ENCODE measurements at regions not wholly inside any gene's neighbourhood (a gene's known extent, or its start where the extent isn't known, plus 50 kb on each side); places are given as distances from the start of the nearest gene placed in this dataset.

DNA sequence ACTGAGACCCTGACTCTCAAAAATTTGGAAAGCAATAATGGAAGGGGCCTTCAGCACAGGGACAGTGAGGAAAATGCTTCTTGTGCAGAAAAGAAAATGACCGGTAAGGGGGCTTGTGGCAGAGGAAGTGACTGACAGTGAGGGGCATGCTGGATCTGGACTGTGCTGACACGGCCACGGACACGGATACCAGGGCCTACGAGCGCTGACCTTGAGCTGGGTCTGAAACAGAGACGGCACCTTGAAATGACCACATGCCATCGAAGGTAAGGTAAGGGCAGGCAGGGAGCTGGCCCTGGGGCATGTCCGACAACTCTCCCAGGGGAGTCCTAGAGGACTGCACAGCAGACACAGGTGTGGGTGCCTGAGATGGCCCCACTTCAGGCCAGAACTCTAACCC is 182.1 kb downstream of the RHOU start:
- DNase-seq (ENCODE audit: low read depth in 1 of 2, low spot score in 1 of 2) = no peak

DNA sequence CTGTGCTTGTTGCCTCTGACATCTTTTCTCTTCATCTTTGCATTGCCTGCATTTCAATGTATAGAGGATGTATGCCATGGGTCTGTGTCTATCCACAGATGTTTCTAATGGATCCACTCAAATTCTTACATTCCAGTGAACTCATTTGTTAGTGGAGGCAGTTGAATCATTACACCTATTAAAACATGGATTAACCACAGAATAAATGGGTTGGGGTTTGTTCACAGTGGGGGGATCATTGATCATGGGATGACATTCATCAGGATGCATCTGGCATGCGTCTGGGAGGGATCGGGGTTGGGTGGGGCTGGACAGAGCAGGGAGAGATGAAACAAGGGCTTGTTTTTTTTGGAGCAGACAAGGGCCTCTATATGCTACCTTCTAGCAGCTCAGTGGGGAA is 182.5 kb downstream of the RHOU start:
- no peak for DNase-seq (ENCODE audit: low read depth in 1 of 2, low spot score in 1 of 2)

DNA sequence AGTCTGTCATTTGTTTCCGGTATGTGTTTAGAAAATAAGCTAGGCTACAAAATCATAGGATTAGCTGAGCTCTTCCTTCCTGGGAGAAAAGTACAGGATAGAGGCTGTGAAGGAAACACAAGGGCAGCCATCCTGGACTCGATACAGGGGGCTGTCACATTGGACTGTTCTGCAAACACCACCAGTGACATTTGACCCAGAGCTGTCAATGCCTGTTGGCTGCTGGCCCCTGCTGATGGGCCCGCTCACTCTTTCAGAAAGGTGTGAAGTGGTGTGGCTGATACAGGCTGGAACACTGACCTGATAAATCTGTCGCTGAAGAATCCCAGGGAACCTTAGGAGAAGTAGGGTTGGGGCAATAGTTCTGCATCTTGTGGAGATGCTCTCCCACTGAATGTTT is 183.1 kb downstream of the RHOU start:
- no peak for DNase-seq (ENCODE audit: low read depth in 1 of 2, low spot score in 1 of 2)

- DNase-seq (ENCODE audit: low read depth in 1 of 2, low spot score in 1 of 2) = no peak
Measured at GRCh38 chr1:228919914-228920313, 184.6 kb downstream of the RHOU start.

DNA sequence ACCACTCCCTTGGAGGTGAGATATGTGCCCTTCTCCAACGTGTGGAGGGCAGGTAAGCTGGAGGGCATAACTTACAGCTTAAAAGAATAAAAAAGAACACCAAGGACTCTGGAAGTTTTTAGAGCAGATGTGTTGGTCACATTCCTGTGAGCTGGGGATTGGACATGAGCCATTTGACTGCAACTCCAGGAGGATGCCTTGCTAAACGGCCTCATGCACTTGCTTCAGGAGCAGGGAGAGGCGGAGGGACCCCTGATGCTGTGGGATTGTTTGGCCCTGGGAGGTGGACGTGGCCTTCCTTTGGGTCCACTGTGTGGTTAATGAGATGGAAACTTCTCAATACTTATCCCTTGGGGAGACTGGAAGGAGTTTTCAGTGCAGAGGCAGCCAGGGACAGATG is 185.6 kb downstream of the RHOU start:
- DNase-seq (ENCODE audit: low read depth in 1 of 2, low spot score in 1 of 2) = no peak

GRCh38 chr1:228921481-228921880 is 186.2 kb downstream of the RHOU start:
- DNase-seq (ENCODE audit: low read depth in 1 of 2, low spot score in 1 of 2) = no peak

DNA sequence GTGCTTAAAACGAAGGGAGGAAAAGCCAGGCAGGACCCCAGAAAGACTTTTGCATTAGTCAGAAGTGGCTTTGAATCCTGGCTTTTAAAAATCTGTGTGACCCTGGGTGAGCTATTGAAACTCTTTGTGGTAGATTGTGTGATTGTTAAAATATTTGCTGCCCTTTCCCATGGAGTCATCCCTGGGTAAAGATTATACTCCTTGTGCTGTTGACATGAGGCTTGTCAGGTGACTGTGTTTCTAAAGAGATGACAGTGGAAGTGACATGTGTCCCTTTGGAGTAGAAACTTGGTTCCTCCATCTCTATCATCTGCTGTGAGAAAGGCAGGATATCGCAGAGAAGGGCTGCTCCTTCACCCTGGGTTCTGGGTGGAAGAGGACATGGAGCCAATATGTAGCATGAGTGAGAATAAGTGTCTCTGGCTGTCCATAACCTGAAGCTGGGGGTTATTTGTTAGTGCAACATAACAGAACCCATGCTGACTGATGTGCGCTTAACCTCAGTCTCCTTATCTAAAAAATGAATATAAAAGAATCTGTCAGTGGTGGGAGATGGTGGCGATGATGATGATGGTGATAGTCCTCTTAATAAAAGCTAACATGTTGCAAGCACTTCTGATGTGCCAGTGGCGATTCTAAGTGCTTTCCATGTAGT is 187.6 kb downstream of the RHOU start:
- DNase-seq (ENCODE audit: low read depth in 1 of 2, low spot score in 1 of 2) = no peak

DNA sequence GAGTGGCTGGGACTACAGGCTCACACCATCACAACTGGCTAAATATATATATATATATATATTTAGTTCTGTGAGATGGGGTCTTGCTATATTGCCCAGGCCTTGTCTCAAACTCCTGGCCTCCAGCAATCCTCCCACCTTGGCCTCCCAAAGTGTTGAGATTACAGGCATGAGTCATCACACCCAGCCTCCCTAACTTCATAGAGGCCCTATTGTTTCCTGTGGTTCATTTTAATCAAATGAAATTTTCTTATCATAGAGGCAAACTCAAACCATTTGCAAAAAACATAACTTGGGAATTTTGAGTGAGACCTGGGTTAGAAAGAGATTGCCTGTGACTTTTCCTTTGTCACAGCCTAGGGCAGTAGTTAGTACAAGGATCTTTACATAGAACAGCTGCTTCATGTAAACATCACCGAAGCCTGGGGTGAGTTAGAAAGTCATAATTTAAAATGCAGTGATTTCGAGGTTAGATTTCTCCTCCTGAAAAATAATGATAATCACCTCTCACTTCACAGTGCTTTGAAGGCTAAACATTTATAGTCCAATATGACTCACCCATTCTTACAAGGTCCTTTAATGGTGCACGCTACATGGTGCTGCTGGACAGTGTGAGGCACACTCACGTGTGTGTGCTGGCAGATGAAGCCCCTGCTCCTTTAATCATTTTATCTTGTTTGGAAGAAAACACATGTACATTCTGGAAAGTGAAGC is 188.9 kb downstream of the RHOU start:
- DNase-seq (ENCODE audit: low read depth in 1 of 2, low spot score in 1 of 2) = no peak

DNA sequence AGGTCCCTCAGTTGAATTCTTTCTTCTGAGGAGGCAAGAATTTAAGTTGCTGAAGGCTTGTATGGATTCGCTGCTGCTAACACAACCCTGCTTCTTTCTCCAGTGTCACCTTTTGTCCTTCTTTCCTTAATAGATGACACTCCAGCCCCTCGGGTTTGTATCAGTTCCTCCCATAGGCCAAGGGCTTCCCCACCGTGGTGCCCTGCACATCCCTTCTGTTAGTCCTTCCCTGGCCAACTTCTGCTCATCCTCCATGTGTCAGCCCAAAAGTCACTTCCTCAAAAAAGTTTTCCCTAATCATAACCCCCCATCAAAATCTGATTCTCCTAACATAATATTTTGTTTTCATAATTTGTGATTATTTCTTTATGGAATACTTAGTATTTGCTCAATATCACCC is 190.4 kb downstream of the RHOU start:
- DNase-seq (ENCODE audit: low read depth in 1 of 2, low spot score in 1 of 2) = no peak

- no peak for DNase-seq (ENCODE audit: low read depth in 1 of 2, low spot score in 1 of 2)
Measured at GRCh38 chr1:228927421-228927820, 192.1 kb downstream of the RHOU start.

DNA sequence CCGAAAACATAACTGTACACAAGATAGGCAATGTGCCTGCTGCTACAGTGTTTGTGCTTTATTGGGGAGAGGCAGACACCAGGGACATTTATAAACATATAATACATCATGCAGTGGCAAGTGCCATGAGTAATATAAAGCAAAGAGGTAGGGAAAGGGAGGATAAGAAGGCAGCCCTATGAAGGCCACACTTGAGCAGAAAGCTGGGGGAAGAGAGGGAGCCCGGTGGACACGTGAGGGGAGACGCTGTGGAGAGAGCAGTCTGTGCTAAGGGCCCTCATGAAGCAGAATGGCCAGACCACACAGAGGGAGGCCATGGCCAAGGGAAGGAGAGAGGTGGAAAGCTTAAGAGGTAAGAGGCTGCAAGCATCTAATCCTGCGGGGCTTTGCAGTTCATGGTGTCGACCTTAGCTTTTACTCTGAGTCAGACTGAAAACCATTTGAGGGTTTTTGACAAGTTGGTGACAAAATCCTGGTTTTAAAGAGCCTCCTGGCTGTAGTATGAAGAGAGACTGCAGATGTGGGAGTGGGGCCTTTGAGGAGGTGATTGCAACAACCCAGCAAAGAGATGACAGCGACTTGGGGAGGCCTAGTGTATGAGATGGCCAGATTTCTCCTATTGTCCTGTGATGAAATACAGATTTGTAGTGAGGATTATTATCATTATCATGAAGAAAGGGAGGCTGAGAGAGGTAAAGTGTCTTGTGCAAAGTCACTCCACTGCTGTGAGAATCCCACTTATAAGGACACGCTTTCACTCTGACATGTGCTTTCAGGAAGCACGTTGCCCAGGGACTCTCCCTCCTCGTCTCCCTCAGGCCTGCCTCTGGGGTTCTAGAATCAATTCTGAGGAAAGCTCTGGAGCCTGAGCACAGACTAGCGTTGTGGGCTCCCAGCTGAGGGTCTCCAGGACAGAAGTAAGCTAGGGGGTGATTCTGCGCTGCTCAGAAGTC is 192.9 kb downstream of the RHOU start:
- DNase-seq (ENCODE audit: low read depth in 1 of 2, low spot score in 1 of 2) = no peak

- DNase-seq (ENCODE audit: low read depth in 1 of 2, low spot score in 1 of 2) = no peak
Measured at GRCh38 chr1:228929476-228930027, 194.3 kb downstream of the RHOU start.

- no peak for DNase-seq (ENCODE audit: low read depth in 1 of 2, low spot score in 1 of 2)
Measured at GRCh38 chr1:228930479-228930957, 195.2 kb downstream of the RHOU start.

- DNase-seq (ENCODE audit: low read depth in 1 of 2, low spot score in 1 of 2) = no peak
Measured at GRCh38 chr1:228933753-228934152, 198.5 kb downstream of the RHOU start.

DNA sequence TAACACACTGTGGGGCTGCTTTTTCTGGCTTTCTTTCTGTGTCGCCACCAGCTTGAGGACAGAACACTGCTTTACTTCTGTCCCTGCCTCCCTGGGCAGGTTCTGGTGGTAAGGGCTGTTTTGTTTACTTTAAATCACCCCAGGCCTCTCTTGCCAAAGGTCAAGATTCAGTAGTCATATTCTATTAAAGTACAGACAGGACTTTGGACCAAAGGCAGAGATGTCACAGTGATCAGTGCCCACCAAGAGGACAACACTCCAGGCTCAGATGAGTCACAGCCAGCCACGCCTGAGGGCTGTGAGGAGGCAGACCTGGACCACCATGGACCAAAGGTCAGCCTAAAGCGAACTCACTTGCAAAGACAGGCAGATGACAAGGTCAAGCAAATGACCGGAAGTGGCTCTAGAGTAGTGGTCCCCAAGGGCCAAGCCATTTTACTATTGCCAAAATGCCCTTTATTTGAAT is 200.0 kb downstream of the RHOU start:
- DNase-seq (ENCODE audit: low read depth in 1 of 2, low spot score in 1 of 2) = no peak

DNA sequence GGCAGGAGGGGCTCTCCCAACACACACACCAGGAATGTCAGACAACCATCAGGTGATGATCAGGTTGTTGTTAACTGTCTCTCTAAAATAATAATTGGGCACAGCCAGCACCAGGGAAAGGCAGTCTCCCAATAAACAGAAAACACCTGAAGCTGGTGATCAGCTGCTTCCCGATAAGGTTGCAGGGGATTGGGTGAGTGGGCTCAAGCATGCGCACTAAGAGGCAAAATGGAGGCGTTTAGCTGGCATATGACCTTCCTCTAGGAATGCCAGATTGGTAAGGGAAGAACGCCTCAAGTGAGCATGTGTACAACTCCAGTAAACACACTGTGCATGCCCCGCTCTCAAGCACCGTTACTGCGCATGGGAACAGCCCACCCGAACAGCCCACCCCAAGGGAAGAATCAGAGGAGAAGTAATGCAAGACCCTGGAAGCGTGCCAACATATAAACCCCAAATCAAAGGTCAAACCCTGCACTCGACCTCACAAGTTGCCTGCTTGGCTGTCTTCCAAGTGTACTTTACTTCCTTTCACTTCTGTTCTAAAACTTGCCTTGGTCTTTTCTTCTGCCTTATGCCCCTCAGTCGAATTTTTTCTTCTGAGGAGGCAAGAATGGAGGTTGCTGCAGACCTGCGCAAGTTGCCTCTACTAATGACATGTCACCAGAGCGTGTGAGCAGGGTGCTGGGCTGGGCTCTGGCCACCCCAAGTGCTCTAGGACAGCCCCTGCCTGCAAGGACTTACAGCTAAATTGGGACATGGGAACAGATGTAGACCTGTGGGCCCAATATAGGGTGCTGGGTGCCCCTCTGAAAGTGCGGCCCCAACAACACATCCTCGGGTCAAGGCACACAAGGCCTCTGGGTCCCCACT is 200.8 kb downstream of the RHOU start:
- no peak for DNase-seq (ENCODE audit: low read depth in 1 of 2, low spot score in 1 of 2)

- DNase-seq (ENCODE audit: low read depth in 1 of 2, low spot score in 1 of 2) = no peak
Measured at GRCh38 chr1:228936881-228937280, 201.6 kb downstream of the RHOU start.

DNA sequence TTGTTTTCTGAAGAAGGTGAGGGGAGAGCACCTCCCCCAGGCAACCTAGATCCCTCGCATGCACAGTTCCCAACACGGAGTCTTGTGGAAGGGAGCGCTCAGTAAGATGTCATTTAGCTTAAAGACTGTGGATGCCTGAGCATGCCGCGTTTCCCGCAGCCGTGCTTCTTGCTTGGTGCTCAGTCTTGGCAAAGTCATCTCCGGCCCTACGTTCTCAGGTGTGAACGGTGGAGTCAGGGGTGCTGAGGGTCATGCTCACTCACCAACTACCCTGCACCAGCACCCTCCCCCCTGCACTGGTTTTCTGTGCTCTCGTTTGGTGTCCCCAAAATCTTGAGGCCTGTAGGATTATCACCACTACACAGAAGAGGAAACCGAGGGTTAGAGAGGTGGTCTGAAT is 202.1 kb downstream of the RHOU start:
- DNase-seq (ENCODE audit: low read depth in 1 of 2, low spot score in 1 of 2) = no peak

DNA sequence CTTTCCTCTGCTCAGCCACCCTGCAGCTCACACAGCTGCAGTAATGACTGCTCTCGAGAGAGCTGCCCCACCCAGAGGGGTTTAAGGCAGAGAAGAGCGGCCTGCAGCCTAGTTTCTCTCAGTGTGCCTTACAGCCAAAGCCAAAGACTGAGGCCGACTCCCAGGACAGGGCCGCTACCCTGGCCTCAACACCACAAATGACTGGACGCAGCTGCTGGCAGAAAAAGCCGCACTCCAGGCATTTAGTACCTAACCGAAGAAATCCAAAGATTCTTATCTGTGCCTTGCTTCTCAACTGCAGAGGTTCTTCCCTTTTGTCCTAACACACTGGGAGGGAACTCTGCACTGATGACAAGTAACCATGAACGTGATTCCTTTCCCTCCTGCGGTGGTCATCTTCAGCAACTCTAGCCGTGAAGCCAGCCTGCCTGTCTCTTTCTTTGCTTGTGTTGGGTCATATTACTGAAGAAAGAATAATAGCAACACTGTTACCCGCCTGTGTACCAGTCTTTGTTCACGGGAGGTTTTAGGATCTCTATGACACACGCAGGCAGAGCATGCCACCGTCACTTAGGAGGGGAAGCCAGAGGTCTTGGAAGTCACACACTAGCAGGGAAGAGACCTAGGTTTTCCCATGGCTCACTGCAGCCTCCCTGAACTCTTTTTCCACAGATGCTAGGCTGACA is 202.7 kb downstream of the RHOU start:
- no peak for DNase-seq (ENCODE audit: low read depth in 1 of 2, low spot score in 1 of 2)

DNA sequence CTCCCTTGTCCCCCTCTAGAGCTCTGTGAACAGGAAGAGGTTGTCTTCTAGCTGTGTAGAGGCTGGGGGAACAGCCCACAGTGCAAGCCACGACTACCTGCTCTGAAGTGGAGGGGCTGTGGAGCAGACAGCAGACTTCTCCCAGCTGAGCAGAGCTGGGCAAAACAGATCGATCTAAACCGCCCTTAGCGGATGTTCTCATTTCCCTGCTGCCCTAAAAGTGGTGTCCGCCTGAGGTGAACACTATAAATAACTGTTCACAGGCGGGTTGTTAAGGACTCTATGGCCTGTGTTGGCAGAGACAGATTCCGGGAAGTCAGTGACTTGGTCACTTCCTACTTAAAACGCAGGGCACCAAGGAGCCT is 203.2 kb downstream of the RHOU start:
- DNase-seq (ENCODE audit: low read depth in 1 of 2, low spot score in 1 of 2) = no peak
